Small intestine (tissue), 7 donors: ENCODE measurements at regions not wholly inside any gene's neighbourhood (a gene's known extent, or its start where the extent isn't known, plus 50 kb on each side); places are given as distances from the start of the nearest gene placed in this dataset.

Experiments used
- DNase-seq, 2 donors: peaks; one replicate each; pipeline versions ENCODE4 v3.0.0 to v3.0.0-alpha.2; 2013
- FAIRE-seq: peaks from 2 replicates; lab custom pipeline; 2012; peaks lifted over from hg19 to GRCh38; lab: Jason Lieb, UNC
- H3K27ac ChIP-seq, 3 donors: one replicate each; pipeline ENCODE4 v1.5.1; 2013; ENCODE audit warnings: low read length in 2 of 3, mild to moderate bottlenecking in 2 of 3, control low read depth in 1 of 3, inconsistent platforms in 1 of 3, low read depth in 1 of 3, moderate library complexity in 1 of 3
- H3K27me3 ChIP-seq, 3 donors: one replicate each; pipeline ENCODE4 v1.6.1; 2013; ENCODE audit warnings: low read length in 3 of 3, inconsistent platforms in 1 of 3; ENCODE audit not compliant: control insufficient read depth in 3 of 3, insufficient read depth in 3 of 3
- H3K36me3 ChIP-seq, 3 donors: one replicate each; pipeline ENCODE4 v1.6.1; 2013; ENCODE audit warnings: low read length in 3 of 3, inconsistent platforms in 1 of 3, low read depth in 1 of 3, mild to moderate bottlenecking in 1 of 3, moderate library complexity in 1 of 3; ENCODE audit not compliant: control insufficient read depth in 3 of 3, insufficient read depth in 2 of 3
- H3K4me1 ChIP-seq, 3 donors: one replicate each; pipeline ENCODE4 v1.6.1; 2013; ENCODE audit warnings: low read length in 2 of 3, inconsistent platforms in 1 of 3, low read depth in 1 of 3, mild to moderate bottlenecking in 1 of 3, moderate library complexity in 1 of 3; ENCODE audit not compliant: control insufficient read depth in 3 of 3, insufficient read depth in 2 of 3
- H3K4me3 ChIP-seq, 3 donors: one replicate each; pipeline ENCODE4 v1.5.1; 2013; ENCODE audit warnings: low read length in 3 of 3, control low read depth in 1 of 3, inconsistent platforms in 1 of 3, low read depth in 1 of 3, mild to moderate bottlenecking in 1 of 3, moderate library complexity in 1 of 3
- H3K9me3 ChIP-seq, 2 donors: one replicate each; pipeline ENCODE4 v1.6.1; 2013; ENCODE audit warnings: low read depth in 1 of 2, low read length in 1 of 2; ENCODE audit not compliant: control insufficient read depth in 2 of 2, insufficient read depth in 1 of 2
- WGBS, 3 donors: extraction: QIAGEN DNeasy Blood & Tissue Kit; methylation state at CpG; one replicate each; pipeline ENCODE4 v1.1.7; 2013; 5-methylcytosine and 5-hydroxymethylcytosine counted together
- donor health status: healthy with polysubstance abuse.
- donor health status: control.
- donor health status: control.
- donor health status: Bipolar disorder and iron deficiency.
- donor health status: healthy.

GRCh38 chr6:165910184-165910966 lies 247.3 kb upstream of the PDE10A start:
- H3K4me3 ChIP-seq: no peak overlapping the region
- FAIRE-seq (no peak), DNase-seq (no peak)
- H3K27me3 ChIP-seq: no peaks in the 10 kb centered on the region
- H3K9me3 ChIP-seq: peaks cover 0 to 2% of the 10 kb centered on the region in 2 donors
- H3K4me1 ChIP-seq: no peaks in the 10 kb centered on the region
- H3K27ac ChIP-seq: no peak overlapping the region
- WGBS, 3 donors: 74 to 82% (median 76%) methylated on average over 11 of the region's 11 CpGs
- H3K36me3 ChIP-seq: no peaks in the 10 kb centered on the region

- no peaks in the 10 kb centered on the region for H3K27me3 ChIP-seq
- no peak overlapping the region for H3K27ac ChIP-seq
- H3K9me3 ChIP-seq: peaks cover 0 to 2% of the 10 kb centered on the region in 2 donors
- no peaks in the 10 kb centered on the region for H3K36me3 ChIP-seq
- no peak for FAIRE-seq
- H3K4me3 ChIP-seq: no peak overlapping the region
- no peaks in the 10 kb centered on the region for H3K4me1 ChIP-seq
- DNase-seq: peak in 1 of 2 donors; percentile 48
- 44 to 80% (median 61%) methylated on average over 7 of the region's 7 CpGs for WGBS, 3 donors
Measured at GRCh38 chr6:165906736-165907135, 243.7 kb upstream of the PDE10A start.

- DNase-seq (no peak), FAIRE-seq (no peak)
- Histone ChIP-seq H3K4me1 (no peaks in the 10 kb centered on the region), H3K36me3 (no peaks in the 10 kb centered on the region), H3K27me3 (no peaks in the 10 kb centered on the region), H3K27ac (no peak overlapping the region), H3K4me3 (no peak overlapping the region), H3K9me3 (no peaks in the 10 kb centered on the region)
- 77 to 86% (median 81%) methylated on average over 1 to 2 of the region's 2 CpGs for WGBS, 3 donors
Measured at GRCh38 chr6:165905744-165906143, 242.7 kb upstream of the PDE10A start.

GRCh38 chr6:165900970-165901369 lies 237.9 kb upstream of the PDE10A start:
- Histone ChIP-seq H3K4me1 (no peaks in the 10 kb centered on the region), H3K27ac (no peak overlapping the region), H3K4me3 (no peak overlapping the region), H3K9me3 (no peaks in the 10 kb centered on the region), H3K27me3 (no peaks in the 10 kb centered on the region), H3K36me3 (no peaks in the 10 kb centered on the region)
- 74 to 87% (median 82%) methylated on average over 10 of the region's 10 CpGs for WGBS, 3 donors
- no peak for FAIRE-seq
- no peak for DNase-seq

- no peaks in the 10 kb centered on the region for H3K36me3 ChIP-seq
- DNase-seq: no peak
- H3K27ac ChIP-seq: no peak overlapping the region
- no peaks in the 10 kb centered on the region for H3K9me3 ChIP-seq
- 72 to 84% (median 77%) methylated on average over 6 of the region's 6 CpGs for WGBS, 3 donors
- H3K27me3 ChIP-seq: no peaks in the 10 kb centered on the region
- FAIRE-seq: no peak
- H3K4me1 ChIP-seq: no peaks in the 10 kb centered on the region
- no peak overlapping the region for H3K4me3 ChIP-seq
Measured at GRCh38 chr6:165899611-165900010, 236.6 kb upstream of the PDE10A start.

- Histone ChIP-seq H3K27me3 (peaks cover 0 to 2% (median 0%) of the 10 kb centered on the region in 3 donors), H3K36me3 (no peaks in the 10 kb centered on the region), H3K27ac (no peak overlapping the region), H3K9me3 (no peaks in the 10 kb centered on the region), H3K4me3 (no peak overlapping the region), H3K4me1 (no peaks in the 10 kb centered on the region)
- 65 to 71% (median 66%) methylated on average over 10 of the region's 10 CpGs for WGBS, 3 donors
- FAIRE-seq (no peak), DNase-seq (peak in 1 of 2 donors; percentile 3)
Measured at GRCh38 chr6:165895421-165896165, 232.6 kb upstream of the PDE10A start.

- DNase-seq (no peak), FAIRE-seq (no peak)
- no peak overlapping the region for H3K27ac ChIP-seq
- no peak overlapping the region for H3K4me3 ChIP-seq
- 82 to 88% (median 83%) methylated on average over 10 of the region's 10 CpGs for WGBS, 3 donors
- H3K9me3 ChIP-seq: no peaks in the 10 kb centered on the region
- no peaks in the 10 kb centered on the region for H3K36me3 ChIP-seq
- peaks cover 0 to 4% (median 0%) of the 10 kb centered on the region in 3 donors for H3K27me3 ChIP-seq
- no peaks in the 10 kb centered on the region for H3K4me1 ChIP-seq
Measured at GRCh38 chr6:165894171-165894825, 231.3 kb upstream of the PDE10A start.

GRCh38 chr6:165893431-165893830 lies 230.4 kb upstream of the PDE10A start:
- Histone ChIP-seq H3K36me3 (no peaks in the 10 kb centered on the region), H3K27ac (no peak overlapping the region), H3K9me3 (no peaks in the 10 kb centered on the region), H3K4me3 (no peak overlapping the region), H3K27me3 (peaks cover 0 to 4% (median 0%) of the 10 kb centered on the region in 3 donors), H3K4me1 (no peaks in the 10 kb centered on the region)
- DNase-seq (no peak), FAIRE-seq (no peak)
- whole genome bisulfite sequencing, 3 donors: 83 to 87% (median 86%) methylated on average over 6 of the region's 6 CpGs
